ENCODE measurements at regions not wholly inside any gene's neighbourhood (a gene's known extent, or its start where the extent isn't known, plus 50 kb on each side); places are given as distances from the start of the nearest gene placed in this dataset.
"Not testable (repeated sequence)": the region's sequence is repeated elsewhere in the genome, so short reads cannot be mapped to it uniquely, and the experiment has no call there.

- DNase-seq (ENCODE audit: low spot score in 2 of 2), result no peak
- no peaks in the 10 kb centered on the region for H3K27me3 ChIP-seq
These were observed 73.7 kb downstream of the DKK1 start for GRCh38 chr10:52387744-52388143.

GRCh38 chr10:52390388-52390787 is 76.3 kb downstream of the DKK1 start:
- no peak overlapping the region for H3K4me3 ChIP-seq
- WGBS, 2 donors, result 59 to 63% methylated on average over 2 of the region's 2 CpGs
- no peak for DNase-seq (ENCODE audit: low spot score in 2 of 2)
- no peak for TF ChIP-seq CTCF (IDR thresholded peaks at IDR 0.05)
- no peak for TF ChIP-seq POLR2A (IDR thresholded peaks at IDR 0.05)
- no peak for TF ChIP-seq EP300 (IDR thresholded peaks at IDR 0.05)
- no peaks in the 10 kb centered on the region for H3K9me3 ChIP-seq
- no peaks in the 10 kb centered on the region for H3K4me1 ChIP-seq
- H3K27me3 ChIP-seq, result no peaks in the 10 kb centered on the region
- H3K36me3 ChIP-seq, result no peaks in the 10 kb centered on the region
- no peak overlapping the region for H3K27ac ChIP-seq

More at GRCh38 chr10:52387744-52388143, 73.7 kb downstream of the DKK1 start:
- Histone ChIP-seq H3K4me1 (no peaks in the 10 kb centered on the region), H3K36me3 (no peaks in the 10 kb centered on the region), H3K4me3 (no peak overlapping the region), H3K9me3 (no peaks in the 10 kb centered on the region), H3K27ac (no peak overlapping the region)
- WGBS, 2 donors, result 48 to 49% methylated on average over 2 of the region's 2 CpGs
- TF ChIP-seq POLR2A (IDR thresholded peaks at IDR 0.05) (no peak), CTCF (IDR thresholded peaks at IDR 0.05) (no peak), EP300 (IDR thresholded peaks at IDR 0.05) (no peak)

GRCh38 chr10:52391927-52392602 is 78.0 kb downstream of the DKK1 start:
- no peak overlapping the region for H3K27ac ChIP-seq
- TF ChIP-seq EP300 (IDR thresholded peaks at IDR 0.05) (no peak), CTCF (IDR thresholded peaks at IDR 0.05) (no peak), POLR2A (IDR thresholded peaks at IDR 0.05) (no peak)
- H3K27me3 ChIP-seq, result no peaks in the 10 kb centered on the region
- no peaks in the 10 kb centered on the region for H3K4me1 ChIP-seq
- no peaks in the 10 kb centered on the region for H3K36me3 ChIP-seq
- H3K4me3 ChIP-seq, result no peak overlapping the region
- DNase-seq (ENCODE audit: low spot score in 2 of 2), result no peak
- WGBS, 2 donors, result 77 to 80% methylated on average over 7 of the region's 7 CpGs
- H3K9me3 ChIP-seq, result no peaks in the 10 kb centered on the region

GRCh38 chr10:52394246-52394645 is 80.2 kb downstream of the DKK1 start:
- H3K36me3 ChIP-seq, result no peaks in the 10 kb centered on the region
- no peak for DNase-seq (ENCODE audit: low spot score in 2 of 2)
- H3K27me3 ChIP-seq, result no peaks in the 10 kb centered on the region
- WGBS, 2 donors, result 67 to 69% methylated on average over 1 of the region's 1 CpG
- TF ChIP-seq POLR2A (IDR thresholded peaks at IDR 0.05) (no peak), EP300 (IDR thresholded peaks at IDR 0.05) (no peak), CTCF (IDR thresholded peaks at IDR 0.05) (no peak)
- no peaks in the 10 kb centered on the region for H3K4me1 ChIP-seq
- H3K9me3 ChIP-seq, result no peaks in the 10 kb centered on the region
- H3K27ac ChIP-seq, result no peak overlapping the region
- no peak overlapping the region for H3K4me3 ChIP-seq

- Histone ChIP-seq H3K27me3 (no peaks in the 10 kb centered on the region), H3K36me3 (no peaks in the 10 kb centered on the region), H3K9me3 (peaks cover 0 to 3% (median 0%) of the 10 kb centered on the region in 4 donors), H3K27ac (no peak overlapping the region), H3K4me1 (no peaks in the 10 kb centered on the region), H3K4me3 (no peak overlapping the region)
- no peak for TF ChIP-seq POLR2A (IDR thresholded peaks at IDR 0.05)
- TF ChIP-seq CTCF (IDR thresholded peaks at IDR 0.05), result no peak
- no peak for TF ChIP-seq EP300 (IDR thresholded peaks at IDR 0.05)
- WGBS, 2 donors, result 34 to 36% methylated on average over 1 of the region's 1 CpG
- DNase-seq (ENCODE audit: low spot score in 2 of 2), result no peak
These were observed 86.5 kb downstream of the DKK1 start for GRCh38 chr10:52400562-52400961.

GRCh38 chr10:52403801-52404200 is 89.7 kb downstream of the DKK1 start:
- H3K9me3 ChIP-seq; H3K27ac ChIP-seq; H3K36me3 ChIP-seq; H3K27me3 ChIP-seq; H3K4me3 ChIP-seq; DNase-seq (ENCODE audit: low spot score in 2 of 2); H3K4me1 ChIP-seq: not testable (repeated sequence)
- 87 to 91% methylated on average over 3 of the region's 3 CpGs for WGBS, 2 donors
